WERI-Rb-1 (cell line): ENCODE measurements at regions not wholly inside any gene's neighbourhood (a gene's known extent, or its start where the extent isn't known, plus 50 kb on each side); places are given as distances from the start of the nearest gene placed in this dataset.

ENCODE experiments used
- DNase-seq: peaks from one replicate; pipeline ENCODE4 v3.0.0-alpha.2; 2020
- H3K27ac ChIP-seq: fragments of 250-450 bp; sonication (Bioruptor Pico); 2 replicates; pipeline ENCODE4 v1.5.1; 2020; ENCODE audit warnings: mild to moderate bottlenecking, moderate library complexity
- H3K27me3 ChIP-seq: fragments of 250-450 bp; sonication (Bioruptor Pico); 2 replicates; pipeline ENCODE4 v1.5.1; 2021; ENCODE audit warnings: mild to moderate bottlenecking, low read depth, moderate library complexity; ENCODE audit not compliant: insufficient read depth, severe bottlenecking
- H3K36me3 ChIP-seq: fragments of 250-450 bp; sonication (Bioruptor Pico); 2 replicates; pipeline ENCODE4 v1.5.1; 2020; ENCODE audit warnings: mild to moderate bottlenecking, moderate library complexity
- H3K4me3 ChIP-seq: 2 replicates; pipeline ENCODE4 v1.5.1; 2011; ENCODE audit warnings: low read depth, mild to moderate bottlenecking, control low read depth, low read length
- H3K9me3 ChIP-seq: fragments of 250-450 bp; sonication (Bioruptor Pico); 2 replicates; pipeline ENCODE4 v1.5.1; 2021; ENCODE audit warnings: mild to moderate bottlenecking, moderate library complexity; ENCODE audit not compliant: severe bottlenecking
- TF ChIP-seq, protein P1 (sequence below): IDR thresholded peaks from 2 replicates; pipeline ENCODE4 v1.5.1; 2011; ENCODE audit warnings: low read depth, mild to moderate bottlenecking, control low read depth, inconsistent platforms, low read length

- no peak for DNase-seq
Observed at GRCh38 chr14:76607510-76607909, 153.8 kb upstream of the VASH1 start.

GRCh38 chr14:76612654-76613053 is 148.6 kb upstream of the VASH1 start:
- no peak overlapping the region for H3K27ac ChIP-seq
- no peak overlapping the region for H3K4me3 ChIP-seq
- TF ChIP-seq, protein P1, sequence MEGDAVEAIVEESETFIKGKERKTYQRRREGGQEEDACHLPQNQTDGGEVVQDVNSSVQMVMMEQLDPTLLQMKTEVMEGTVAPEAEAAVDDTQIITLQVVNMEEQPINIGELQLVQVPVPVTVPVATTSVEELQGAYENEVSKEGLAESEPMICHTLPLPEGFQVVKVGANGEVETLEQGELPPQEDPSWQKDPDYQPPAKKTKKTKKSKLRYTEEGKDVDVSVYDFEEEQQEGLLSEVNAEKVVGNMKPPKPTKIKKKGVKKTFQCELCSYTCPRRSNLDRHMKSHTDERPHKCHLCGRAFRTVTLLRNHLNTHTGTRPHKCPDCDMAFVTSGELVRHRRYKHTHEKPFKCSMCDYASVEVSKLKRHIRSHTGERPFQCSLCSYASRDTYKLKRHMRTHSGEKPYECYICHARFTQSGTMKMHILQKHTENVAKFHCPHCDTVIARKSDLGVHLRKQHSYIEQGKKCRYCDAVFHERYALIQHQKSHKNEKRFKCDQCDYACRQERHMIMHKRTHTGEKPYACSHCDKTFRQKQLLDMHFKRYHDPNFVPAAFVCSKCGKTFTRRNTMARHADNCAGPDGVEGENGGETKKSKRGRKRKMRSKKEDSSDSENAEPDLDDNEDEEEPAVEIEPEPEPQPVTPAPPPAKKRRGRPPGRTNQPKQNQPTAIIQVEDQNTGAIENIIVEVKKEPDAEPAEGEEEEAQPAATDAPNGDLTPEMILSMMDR = no peak
- no peak for DNase-seq
- no peaks in the 10 kb centered on the region for H3K27me3 ChIP-seq
- H3K9me3 ChIP-seq = peaks cover 10% of the 10 kb centered on the region
- H3K36me3 ChIP-seq = no peaks in the 10 kb centered on the region

More at GRCh38 chr14:76607510-76607909, 153.8 kb upstream of the VASH1 start:
- Histone ChIP-seq H3K9me3 (no peaks in the 10 kb centered on the region), H3K27ac (no peak overlapping the region), H3K27me3 (no peaks in the 10 kb centered on the region), H3K36me3 (no peaks in the 10 kb centered on the region), H3K4me3 (no peak overlapping the region)
- TF ChIP-seq, protein P1 = no peak

DNA sequence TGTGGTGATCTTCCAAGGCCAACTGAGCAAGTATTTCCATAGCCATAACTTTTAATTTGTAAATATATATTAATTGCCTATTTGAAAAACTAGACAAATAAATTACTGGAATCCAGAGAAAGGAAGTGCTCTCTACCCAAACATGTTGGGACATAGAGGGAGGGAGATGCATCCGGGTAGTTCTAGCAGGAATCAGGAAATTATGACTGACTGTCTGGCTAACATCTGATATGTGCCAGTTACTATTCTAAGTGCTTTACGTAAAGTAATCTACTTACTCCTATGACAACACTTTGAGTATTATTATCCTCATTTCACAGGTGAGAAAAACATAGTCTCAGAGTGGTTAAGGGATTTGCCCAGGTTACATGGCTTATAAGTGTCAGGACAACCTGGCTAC is 147.7 kb upstream of the VASH1 start:
- no peak overlapping the region for H3K4me3 ChIP-seq
- no peak for DNase-seq
- no peak overlapping the region for H3K27ac ChIP-seq
- H3K27me3 ChIP-seq = no peaks in the 10 kb centered on the region
- no peaks in the 10 kb centered on the region for H3K36me3 ChIP-seq
- TF ChIP-seq, protein P1 = no peak
- peaks cover 10% of the 10 kb centered on the region for H3K9me3 ChIP-seq

DNA sequence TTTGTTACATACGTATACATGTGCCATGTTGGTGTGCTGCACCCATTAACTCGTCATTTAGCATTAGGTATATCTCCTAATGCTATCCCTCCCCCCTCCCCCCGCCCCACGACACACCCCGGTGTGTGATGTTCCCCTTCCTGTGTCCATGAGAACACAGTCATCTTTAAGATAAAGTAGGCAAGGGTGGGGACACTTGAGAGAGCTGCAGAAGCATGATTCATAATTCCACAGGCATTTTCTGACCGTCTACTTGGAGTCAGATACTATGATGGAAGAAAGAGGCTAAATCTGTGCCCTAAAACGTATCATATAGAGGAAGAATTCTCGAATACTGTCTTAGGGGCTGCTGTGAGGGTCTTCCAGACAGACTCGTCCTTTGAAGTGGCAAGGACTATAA is 145.9 kb upstream of the VASH1 start:
- TF ChIP-seq, protein P1 = no peak
- DNase-seq = no peak
- peaks cover 10% of the 10 kb centered on the region for H3K9me3 ChIP-seq
- H3K4me3 ChIP-seq = no peak overlapping the region
- H3K36me3 ChIP-seq = no peaks in the 10 kb centered on the region
- no peaks in the 10 kb centered on the region for H3K27me3 ChIP-seq
- no peak overlapping the region for H3K27ac ChIP-seq

DNA sequence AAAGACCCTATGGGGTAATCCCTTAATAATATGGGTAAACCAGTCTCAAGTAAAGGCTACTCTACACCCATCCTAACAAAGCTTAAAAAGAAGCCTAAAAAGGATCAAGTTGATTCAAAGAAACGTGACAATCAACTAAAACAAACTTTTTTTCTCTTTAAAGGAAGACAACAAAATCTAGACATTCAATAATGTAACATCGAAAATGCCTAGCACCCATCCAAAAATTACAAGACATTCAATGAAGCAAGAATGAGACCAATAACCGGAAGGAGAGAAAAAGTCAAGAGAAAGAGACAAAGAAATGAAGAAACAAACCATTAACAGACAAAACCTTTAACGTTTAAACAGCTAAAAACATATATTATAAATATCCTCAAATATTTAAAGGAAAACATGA is 143.8 kb upstream of the VASH1 start:
- no peaks in the 10 kb centered on the region for H3K36me3 ChIP-seq
- H3K9me3 ChIP-seq = peaks cover 10% of the 10 kb centered on the region
- H3K27ac ChIP-seq = no peak overlapping the region
- no peak for DNase-seq
- no peak overlapping the region for H3K4me3 ChIP-seq
- TF ChIP-seq, protein P1 = no peak
- no peaks in the 10 kb centered on the region for H3K27me3 ChIP-seq

GRCh38 chr14:76636602-76637001 is 124.7 kb upstream of the VASH1 start:
- Histone ChIP-seq H3K4me3 (no peak overlapping the region), H3K9me3 (no peaks in the 10 kb centered on the region), H3K36me3 (no peaks in the 10 kb centered on the region), H3K27me3 (no peaks in the 10 kb centered on the region), H3K27ac (no peak overlapping the region)
- DNase-seq = no peak
- TF ChIP-seq, protein P1 = no peak
